Endothelial cell of umbilical vein (primary cell): ENCODE measurements at regions not wholly inside any gene's neighbourhood (a gene's known extent, or its start where the extent isn't known, plus 50 kb on each side); places are given as distances from the start of the nearest gene placed in this dataset.

Experiments used
- BruUV-seq: library from RNA; stranded (reverse); fragments of 400-500 nt; replicated peaks from 2 replicates; lab custom pipeline; 2021; lab: Mats Ljungman, UMichigan
- CTCF ChIA-PET: fragments of 300-600, 350-600 bp; sonication (Branson Sonifier 250); formaldehyde crosslinking; loops from one replicate; lab custom pipeline; 2021; ENCODE audit warnings: antibody characterized with exemption, inconsistent platforms; lab: Charles Lee
- POLR2A ChIA-PET: fragments of 300-600, 350-600 bp; sonication (Branson Sonifier 250); formaldehyde crosslinking; loops from one replicate; lab custom pipeline; 2021; ENCODE audit warnings: antibody characterized with exemption, inconsistent platforms; lab: Charles Lee
- DNase-seq: peaks from one replicate; pipeline ENCODE4 v3.0.0-alpha.2; 2011; ENCODE audit warnings: low read depth, low spot score
- FAIRE-seq: peaks from 2 replicates; lab custom pipeline; 2011; peaks lifted over from hg19 to GRCh38; lab: Jason Lieb, UNC
- H2AFZ ChIP-seq: 2 replicates; pipeline ENCODE4 v1.6.0; 2012; ENCODE audit warnings: low read depth, low read length, control low read depth, inconsistent platforms
- H3K27ac ChIP-seq: 2 replicates; pipeline ENCODE4 v1.5.1; 2011; ENCODE audit warnings: low read depth, mild to moderate bottlenecking, control low read depth, low read length, moderate library complexity; ENCODE audit not compliant: insufficient read depth
- H3K27me3 ChIP-seq, 2 experiments: 2 replicates each; pipeline versions ENCODE4 v1.6.0 to v1.6.1; 2011; ENCODE audit warnings: low read length in 2 of 2, mixed read lengths in 1 of 2; ENCODE audit not compliant: control insufficient read depth in 2 of 2, insufficient read depth in 2 of 2
- H3K36me3 ChIP-seq, 2 experiments: 2 replicates in 1 of 2; 3 replicates in 1 of 2; pipeline ENCODE4 v1.5.1; 2011; ENCODE audit warnings: low read length in 2 of 2, mild to moderate bottlenecking in 1 of 2, moderate library complexity in 1 of 2; ENCODE audit not compliant: control insufficient read depth in 2 of 2, insufficient read depth in 2 of 2; ENCODE audit errors: extremely low read depth in 1 of 2
- H3K4me1 ChIP-seq: 3 replicates; pipeline ENCODE4 v1.5.1; 2011; ENCODE audit warnings: mild to moderate bottlenecking, low read length; ENCODE audit not compliant: control insufficient read depth, insufficient read depth; ENCODE audit errors: extremely low read depth
- H3K4me2 ChIP-seq: 2 replicates; pipeline ENCODE4 v1.6.1; 2011; ENCODE audit warnings: low read length, control low read depth, mixed read lengths; ENCODE audit not compliant: insufficient read depth
- H3K4me3 ChIP-seq, 3 experiments: fragments of 200-600 bp in 1 of 3; sonication (generic), shearing (Covaris generic) in 1 of 3; replicated peaks in 1 of 3; 2 replicates each; pipeline ENCODE4 v1.5.1; 2011 to 2016; ENCODE audit warnings: control low read depth in 3 of 3, low read length in 3 of 3, mild to moderate bottlenecking in 2 of 3, inconsistent platforms in 1 of 3, low read depth in 1 of 3, moderate library complexity in 1 of 3; ENCODE audit not compliant: insufficient read depth in 1 of 3
- H3K79me2 ChIP-seq: 2 replicates; pipeline ENCODE4 v1.6.0; 2012; ENCODE audit warnings: low read length, inconsistent platforms; ENCODE audit not compliant: control insufficient read depth, insufficient read depth
- H3K9ac ChIP-seq: replicated peaks from 2 replicates; pipeline ENCODE3; 2011; ENCODE audit warnings: low read length, control low read depth; ENCODE audit not compliant: insufficient read depth; ENCODE audit errors: extremely low read depth
- H3K9me1 ChIP-seq: replicated peaks from 3 replicates; pipeline ENCODE4 v1.6.0; 2011; ENCODE audit warnings: mild to moderate bottlenecking, low read length; ENCODE audit not compliant: control insufficient read depth, insufficient read depth; ENCODE audit errors: extremely low read depth
- H3K9me3 ChIP-seq: replicated peaks from 2 replicates; pipeline ENCODE4 v1.5.1; 2012; ENCODE audit warnings: low read length, inconsistent platforms; ENCODE audit not compliant: control insufficient read depth, insufficient read depth
- H4K20me1 ChIP-seq: replicated peaks from 2 replicates; pipeline ENCODE3; 2011; ENCODE audit warnings: mild to moderate bottlenecking, low read length; ENCODE audit not compliant: control insufficient read depth, insufficient read depth; ENCODE audit errors: extremely low read depth
- CTCF ChIP-seq, 2 donors: IDR thresholded peaks; 1 replicate in 1 of 2; 2 replicates in 1 of 2; pipeline ENCODE4 v1.5.1; 2011; ENCODE audit warnings: low read length in 2 of 2, mild to moderate bottlenecking in 2 of 2, moderate library complexity in 2 of 2, control low read depth in 1 of 2, inconsistent platforms in 1 of 2, low read depth in 1 of 2; ENCODE audit not compliant: insufficient read depth in 1 of 2; ENCODE audit errors: extremely low read depth in 1 of 2
- EZH2 ChIP-seq: IDR thresholded peaks from 2 replicates; pipeline ENCODE4 v1.6.1; 2012; ENCODE audit warnings: borderline replicate concordance, low read depth, mild to moderate bottlenecking, moderate library complexity, low read length, inconsistent platforms; ENCODE audit not compliant: severe bottlenecking
- FOS ChIP-seq: IDR thresholded peaks from 2 replicates; pipeline ENCODE4 v1.6.1; 2011; ENCODE audit warnings: mild to moderate bottlenecking, low read length, moderate library complexity, borderline replicate concordance; ENCODE audit not compliant: insufficient read depth
- GATA2 ChIP-seq: IDR thresholded peaks from 2 replicates; pipeline ENCODE4 v1.7.0; 2011; ENCODE audit warnings: low read depth, mild to moderate bottlenecking, moderate library complexity, mixed read lengths, low read length; ENCODE audit not compliant: insufficient read length, insufficient read depth
- JUN ChIP-seq: IDR thresholded peaks from 2 replicates; pipeline ENCODE4 v1.6.1; 2011; ENCODE audit warnings: borderline replicate concordance, low read depth; ENCODE audit not compliant: insufficient read length, insufficient read depth
- MYC ChIP-seq: IDR thresholded peaks from one replicate; pipeline ENCODE4 v1.6.1; 2011; ENCODE audit warnings: mild to moderate bottlenecking, low read depth, low read length
- POLR2A ChIP-seq: IDR thresholded peaks from 2 replicates; pipeline ENCODE4 v1.6.1; 2012; ENCODE audit warnings: low read depth, mild to moderate bottlenecking, control low read depth, low read length
- POLR2AphosphoS5 ChIP-seq: IDR thresholded peaks from 2 replicates; pipeline ENCODE4 v1.6.1; 2012; ENCODE audit warnings: low read depth, mild to moderate bottlenecking, control low read depth, low read length, moderate library complexity; ENCODE audit not compliant: insufficient read depth
- dilution Hi-C: fragments of 300-500 bp; cut with MboI; formaldehyde crosslinking; loops from one replicate; pipeline ENCODE4 v1.15.0; 2019; ENCODE audit warnings: low sequenced_read_pairs; ENCODE audit not compliant: extremely low pct_ligation_motif_present
- intact Hi-C: fragments of 100-400 bp; cut with micrococcal nuclease; formaldehyde crosslinking; loops from one replicate; pipeline ENCODE4 v1.10.0; 2022
- TF ChIP-seq, protein P1 (sequence below): IDR thresholded peaks from 2 replicates; pipeline ENCODE4 v1.6.1; 2011; ENCODE audit not compliant: insufficient read depth, insufficient read length

- no peak overlapping the region for H3K27ac ChIP-seq
- no peaks in the 10 kb centered on the region for H3K4me1 ChIP-seq
- FAIRE-seq (no peak), DNase-seq (no peak)
- H4K20me1 ChIP-seq, result no peaks in the 10 kb centered on the region
- H3K9ac ChIP-seq, result no peak overlapping the region
- no peaks in the 10 kb centered on the region for H3K9me3 ChIP-seq
- H3K79me2 ChIP-seq, result no peaks in the 10 kb centered on the region
- intact Hi-C loops (no loop called here), dilution Hi-C loops (no loop called here)
- ChIA-PET CTCF (no interaction called here), POLR2A (no interaction called here)
- H3K4me3 ChIP-seq, result no peak overlapping the region
- no TSS peak for BruUV-seq
- H3K9me1 ChIP-seq, result no peaks in the 10 kb centered on the region
- TF ChIP-seq POLR2AphosphoS5, result no peak
- TF ChIP-seq FOS, result no peak
- TF ChIP-seq, protein P1, sequence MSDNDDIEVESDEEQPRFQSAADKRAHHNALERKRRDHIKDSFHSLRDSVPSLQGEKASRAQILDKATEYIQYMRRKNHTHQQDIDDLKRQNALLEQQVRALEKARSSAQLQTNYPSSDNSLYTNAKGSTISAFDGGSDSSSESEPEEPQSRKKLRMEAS, result no peak
- no peak for TF ChIP-seq MYC
- TF ChIP-seq POLR2A, result no peak
- H2AFZ ChIP-seq, result no peak overlapping the region
- no peaks in the 10 kb centered on the region for H3K36me3 ChIP-seq
- no peaks in the 10 kb centered on the region for H3K27me3 ChIP-seq
- H3K4me2 ChIP-seq, result no peak overlapping the region
Measured at GRCh38 chr2:34005901-34006300, 406.8 kb upstream of the FAM98A start.

- FAIRE-seq (no peak), DNase-seq (no peak)
- H3K9me3 ChIP-seq, result no peaks in the 10 kb centered on the region
- ChIA-PET CTCF (no interaction called here), POLR2A (no interaction called here)
- no peaks in the 10 kb centered on the region for H3K9me1 ChIP-seq
- no peaks in the 10 kb centered on the region for H3K79me2 ChIP-seq
- H3K4me1 ChIP-seq, result no peaks in the 10 kb centered on the region
- H4K20me1 ChIP-seq, result no peaks in the 10 kb centered on the region
- H3K36me3 ChIP-seq, result no peaks in the 10 kb centered on the region
- no peaks in the 10 kb centered on the region for H3K27me3 ChIP-seq
- dilution Hi-C loops, result no loop called here
- no peak for TF ChIP-seq GATA2
- no peak for TF ChIP-seq FOS
- no peak for TF ChIP-seq MYC
- TF ChIP-seq JUN, result no peak
- no peak for TF ChIP-seq CTCF (IDR thresholded peaks at IDR 0.05; ENCODE audit: extremely low read depth in 1 of 2, insufficient read depth in 1 of 2, low read depth in 1 of 2, low read length in 2 of 2)
- no peak for TF ChIP-seq POLR2AphosphoS5
- TF ChIP-seq, protein P1, result no peak
- no peak for TF ChIP-seq POLR2A
- TF ChIP-seq EZH2, result no peak
- intact Hi-C loops, result no loop called here
- no peak overlapping the region for H2AFZ ChIP-seq
- no TSS peak for BruUV-seq
- no peak overlapping the region for H3K4me3 ChIP-seq
- H3K4me2 ChIP-seq, result no peak overlapping the region
- no peak overlapping the region for H3K9ac ChIP-seq
- no peak overlapping the region for H3K27ac ChIP-seq
Measured at GRCh38 chr2:34004936-34005335, 405.8 kb upstream of the FAM98A start.
